Right lung (tissue), 2 donors: ENCODE measurements at regions not wholly inside any gene's neighbourhood (a gene's known extent, or its start where the extent isn't known, plus 50 kb on each side); places are given as distances from the start of the nearest gene placed in this dataset.
"Not testable (repeated sequence)": the region's sequence is repeated elsewhere in the genome, so short reads cannot be mapped to it uniquely, and the experiment has no call there.

Experiments
- DNase-seq, 2 donors: peaks; one replicate each; pipeline ENCODE4 v3.0.0-alpha.2; 2013

DNA sequence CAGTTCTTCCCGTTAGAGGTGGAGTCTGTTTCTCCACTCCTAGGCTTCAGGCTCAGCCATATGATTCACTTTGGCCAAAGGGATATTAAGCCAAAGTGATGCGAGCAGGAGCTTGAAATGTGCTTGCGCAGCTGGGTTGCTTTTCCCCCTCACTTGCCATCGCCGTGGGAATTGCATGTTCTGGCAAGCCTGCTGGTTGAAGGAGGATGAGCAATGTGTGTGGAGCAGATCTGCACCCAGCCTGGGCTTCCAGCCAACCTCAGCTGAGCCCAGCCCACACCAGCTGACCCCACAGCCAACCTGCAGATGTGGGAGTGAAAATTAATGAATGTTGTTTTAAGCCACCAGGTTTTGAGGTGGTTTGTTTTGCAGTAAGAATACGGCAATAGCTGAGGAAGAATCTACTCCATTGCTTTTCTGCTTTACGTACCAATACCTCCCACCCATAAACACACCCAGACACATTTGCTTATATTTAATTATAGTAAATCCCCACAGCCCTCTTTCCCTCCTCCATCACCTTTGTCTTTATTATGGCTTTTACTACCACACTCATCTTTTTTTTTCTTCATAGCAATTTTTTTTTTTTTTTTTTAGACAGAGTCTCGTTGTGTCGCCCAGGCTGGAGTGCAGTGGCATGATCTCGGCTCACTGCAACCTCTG is 132.8 kb upstream of the FUNDC1 start:
- DNase-seq, result peak in 1 of 2 donors; percentile 21

DNA sequence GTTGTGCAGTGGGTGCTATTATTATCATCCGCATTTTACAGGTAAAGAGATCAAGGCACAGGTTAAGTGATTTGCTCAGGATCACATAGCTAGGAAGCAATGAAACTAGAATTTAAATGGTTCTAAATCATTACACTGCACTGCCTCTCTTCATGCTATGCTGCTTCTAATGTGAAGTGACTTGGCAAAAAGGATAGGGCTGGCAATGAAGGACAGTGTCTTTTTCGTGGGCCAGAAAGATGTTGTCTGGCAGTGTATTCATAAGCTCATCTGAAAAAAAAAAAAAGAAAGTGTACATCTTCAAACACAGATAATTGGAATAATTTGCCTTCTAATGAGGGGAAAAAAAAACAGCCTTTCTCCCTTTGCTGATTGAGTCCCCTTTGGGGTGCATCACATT is 132.2 kb upstream of the FUNDC1 start:
- DNase-seq, result no peak

DNA sequence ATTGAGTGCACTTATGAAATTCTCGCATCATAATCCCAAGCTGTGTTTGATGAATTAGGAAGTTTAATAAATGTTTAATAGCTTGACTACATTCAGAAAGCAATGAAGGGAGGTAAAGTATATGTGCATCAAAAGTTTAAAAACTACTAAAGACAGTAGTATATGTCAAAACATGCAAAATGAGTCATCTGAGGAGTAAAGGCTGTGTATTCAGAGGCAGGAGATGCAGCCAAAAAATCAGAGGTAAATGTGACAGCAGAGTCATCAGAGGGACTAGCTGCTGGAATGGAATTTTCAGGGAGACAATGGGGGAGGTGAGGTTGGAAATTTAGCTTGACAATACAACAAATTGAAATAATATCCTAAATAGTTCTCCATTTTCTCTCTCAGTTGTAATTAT is 127.0 kb upstream of the FUNDC1 start:
- no peak for DNase-seq

- no peak for DNase-seq
Observed at GRCh38 chrX:44667771-44668170, 125.1 kb upstream of the FUNDC1 start.

GRCh38 chrX:44657718-44658246 is 115.1 kb upstream of the FUNDC1 start:
- not testable (repeated sequence) for DNase-seq

GRCh38 chrX:44651358-44651757 is 108.7 kb upstream of the FUNDC1 start:
- DNase-seq, result peak in 1 of 2 donors; percentile 7

- no peak for DNase-seq
Observed at GRCh38 chrX:44643723-44644122, 101.1 kb upstream of the FUNDC1 start.

DNA sequence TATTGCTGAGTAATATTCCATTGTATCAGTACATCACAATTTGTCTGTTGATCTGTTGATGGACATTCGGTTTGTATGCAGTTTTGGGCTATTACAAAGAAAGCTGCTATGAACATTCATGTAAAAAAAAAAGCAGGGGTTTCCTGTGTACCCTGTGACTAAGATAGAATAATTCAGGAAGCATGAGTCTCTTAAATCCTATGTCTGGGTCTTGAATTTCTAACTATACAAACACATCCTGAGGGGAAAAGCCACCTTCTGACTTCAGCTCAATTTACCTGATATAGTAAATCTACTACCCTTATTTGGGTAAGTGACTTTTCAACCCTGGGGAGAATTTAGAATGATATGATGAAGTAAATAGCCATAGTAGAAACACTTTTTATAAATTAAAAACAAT is 94.6 kb upstream of the FUNDC1 start:
- no peak for DNase-seq

- no peak for DNase-seq
Observed at GRCh38 chrX:44621078-44621477, 78.4 kb upstream of the FUNDC1 start.

GRCh38 chrX:44619039-44619438 is 76.4 kb upstream of the FUNDC1 start:
- no peak for DNase-seq

DNA sequence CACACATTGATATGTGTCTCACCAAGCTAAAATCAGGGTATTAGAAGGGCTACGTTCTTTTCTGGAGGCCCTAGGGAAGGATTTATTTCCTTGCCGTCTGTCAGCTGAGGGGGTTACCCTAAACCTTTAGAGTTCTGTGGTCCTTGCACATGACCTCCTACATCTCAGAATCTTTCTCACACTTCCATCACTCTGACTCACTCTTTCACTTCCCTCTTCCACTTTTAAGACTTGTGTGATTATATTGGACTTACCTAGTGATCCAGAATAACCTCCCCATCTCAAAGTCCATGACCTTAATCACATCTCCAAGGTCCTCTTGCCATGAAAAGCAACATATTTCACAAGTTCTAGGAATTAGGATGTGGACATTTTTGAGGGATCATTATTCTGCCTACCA is 53.6 kb upstream of the FUNDC1 start:
- no peak for DNase-seq
